Transverse colon (tissue), 3 donors: ENCODE measurements at regions not wholly inside any gene's neighbourhood (a gene's known extent, or its start where the extent isn't known, plus 50 kb on each side); places are given as distances from the start of the nearest gene placed in this dataset.

ENCODE experiments used
- POLR2A ChIP-seq: fragments of 450-650 bp; IDR thresholded peaks from one replicate; pipeline ENCODE4 v1.6.1; 2016; ENCODE audit warnings: antibody characterized with exemption, mild to moderate bottlenecking, moderate library complexity
- TF ChIP-seq, protein P1 (sequence below), 5 experiments: fragments of 200-600 bp in 3 of 5; fragments of 450-650 bp in 2 of 5; sonication (generic) in 3 of 5; IDR thresholded peaks; 1 replicate in 2 of 5; 2 replicates in 3 of 5; pipeline ENCODE4 v1.5.1; 2016 to 2017; ENCODE audit warnings: antibody characterized with exemption in 5 of 5, inconsistent platforms in 3 of 5, mild to moderate bottlenecking in 2 of 5, moderate library complexity in 1 of 5

GRCh38 chr13:40152145-40152544, 496.7 kb downstream of the COG6 start:
- no peak for TF ChIP-seq POLR2A
- TF ChIP-seq, protein P1, sequence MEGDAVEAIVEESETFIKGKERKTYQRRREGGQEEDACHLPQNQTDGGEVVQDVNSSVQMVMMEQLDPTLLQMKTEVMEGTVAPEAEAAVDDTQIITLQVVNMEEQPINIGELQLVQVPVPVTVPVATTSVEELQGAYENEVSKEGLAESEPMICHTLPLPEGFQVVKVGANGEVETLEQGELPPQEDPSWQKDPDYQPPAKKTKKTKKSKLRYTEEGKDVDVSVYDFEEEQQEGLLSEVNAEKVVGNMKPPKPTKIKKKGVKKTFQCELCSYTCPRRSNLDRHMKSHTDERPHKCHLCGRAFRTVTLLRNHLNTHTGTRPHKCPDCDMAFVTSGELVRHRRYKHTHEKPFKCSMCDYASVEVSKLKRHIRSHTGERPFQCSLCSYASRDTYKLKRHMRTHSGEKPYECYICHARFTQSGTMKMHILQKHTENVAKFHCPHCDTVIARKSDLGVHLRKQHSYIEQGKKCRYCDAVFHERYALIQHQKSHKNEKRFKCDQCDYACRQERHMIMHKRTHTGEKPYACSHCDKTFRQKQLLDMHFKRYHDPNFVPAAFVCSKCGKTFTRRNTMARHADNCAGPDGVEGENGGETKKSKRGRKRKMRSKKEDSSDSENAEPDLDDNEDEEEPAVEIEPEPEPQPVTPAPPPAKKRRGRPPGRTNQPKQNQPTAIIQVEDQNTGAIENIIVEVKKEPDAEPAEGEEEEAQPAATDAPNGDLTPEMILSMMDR (IDR thresholded peaks at IDR 0.05) = no peak
